SK-N-SH treated with all-trans-retinoic acid at 6 μM for 48 hours (cell line): ENCODE measurements at regions not wholly inside any gene's neighbourhood (a gene's known extent, or its start where the extent isn't known, plus 50 kb on each side); places are given as distances from the start of the nearest gene placed in this dataset.

ENCODE experiments used
- ATAC-seq: fragments of 200-7000 bp; cut with Tn5 transposase; 3 replicates; pipeline ENCODE4 v1.9.1; 2020; ENCODE audit warnings: mild to moderate bottlenecking, moderate library complexity
- ARNTL ChIP-seq: fragments of 450-650 bp; formaldehyde crosslinking; IDR thresholded peaks from 2 replicates; pipeline ENCODE4 v1.5.0; 2020; ENCODE audit warnings: low read depth, mild to moderate bottlenecking, moderate library complexity, borderline replicate concordance
- BACH2 ChIP-seq: fragments of 250-450 bp; sonication (Bioruptor Pico); IDR thresholded peaks from 2 replicates; pipeline ENCODE4 v1.9.0; 2021; ENCODE audit warnings: mild to moderate bottlenecking, borderline replicate concordance
- CSDC2 ChIP-seq: fragments of 250-450 bp; sonication (Bioruptor Pico); IDR thresholded peaks from 2 replicates; pipeline ENCODE4 v1.5.0; 2020; ENCODE audit warnings: mild to moderate bottlenecking, moderate library complexity
- ISL1 ChIP-seq: fragments of 250-450 bp; sonication (Bioruptor Pico); IDR thresholded peaks from 2 replicates; pipeline ENCODE4 v2.1.2; 2022; ENCODE audit warnings: mild to moderate bottlenecking, moderate library complexity
- OSR1 ChIP-seq: fragments of 250-450 bp; sonication (Bioruptor Pico); IDR thresholded peaks from 2 replicates; pipeline ENCODE4 v1.8.0; 2022; ENCODE audit warnings: moderate library complexity, mild to moderate bottlenecking, inconsistent platforms
- PPARA ChIP-seq: fragments of 250-450 bp; sonication (Bioruptor Pico); IDR thresholded peaks from 2 replicates; pipeline ENCODE4 v1.5.0; 2020; ENCODE audit warnings: mild to moderate bottlenecking, borderline replicate concordance
- RARB ChIP-seq: fragments of 250-450 bp; sonication (Bioruptor Pico); IDR thresholded peaks from 2 replicates; pipeline ENCODE4 v1.8.0; 2021; ENCODE audit warnings: mild to moderate bottlenecking, moderate library complexity
- SNAI2 ChIP-seq: fragments of 250-450 bp; sonication (Bioruptor Pico); IDR thresholded peaks from 2 replicates; pipeline ENCODE4 v1.5.0; 2020; ENCODE audit warnings: mild to moderate bottlenecking, moderate library complexity
- TCF4 ChIP-seq: fragments of 250-450 bp; sonication (Bioruptor Pico); IDR thresholded peaks from 2 replicates; pipeline ENCODE4 v1.8.0; 2021; ENCODE audit warnings: mild to moderate bottlenecking, moderate library complexity, borderline replicate concordance
- ZC3H10 ChIP-seq: fragments of 250-450 bp; sonication (Bioruptor Pico); IDR thresholded peaks from 2 replicates; pipeline ENCODE4 v1.5.1; 2021; ENCODE audit warnings: mild to moderate bottlenecking, moderate library complexity
- ZFP3 ChIP-seq: fragments of 250-450 bp; sonication (Bioruptor Pico); IDR thresholded peaks from 2 replicates; pipeline ENCODE4 v1.5.0; 2020; ENCODE audit warnings: mild to moderate bottlenecking, moderate library complexity
- ZNF565 ChIP-seq: fragments of 450-650 bp; formaldehyde crosslinking; conservative IDR thresholded peaks from 2 replicates; pipeline ENCODE4 v1.5.0; 2020; ENCODE audit warnings: low read depth, mild to moderate bottlenecking, moderate library complexity
- ZNF70 ChIP-seq: fragments of 450-650 bp; formaldehyde crosslinking; IDR thresholded peaks from 2 replicates; pipeline ENCODE4 v1.5.0; 2020; ENCODE audit warnings: mild to moderate bottlenecking, moderate library complexity
- ZNF8 ChIP-seq: fragments of 450-650 bp; formaldehyde crosslinking; IDR thresholded peaks from 2 replicates; pipeline ENCODE4 v1.5.0; 2020; ENCODE audit warnings: mild to moderate bottlenecking, moderate library complexity
- TF ChIP-seq, protein P1 (sequence below): fragments of 250-450 bp; sonication (Bioruptor Pico); IDR thresholded peaks from 2 replicates; pipeline ENCODE4 v1.8.0; 2021; ENCODE audit warnings: low read depth, mild to moderate bottlenecking, moderate library complexity, borderline replicate concordance
- TF ChIP-seq, protein P2 (sequence below): fragments of 250-450 bp; sonication (Bioruptor Pico); IDR thresholded peaks from 2 replicates; pipeline ENCODE4 v1.5.0; 2020; ENCODE audit warnings: mild to moderate bottlenecking, moderate library complexity
- TF ChIP-seq, protein P3 (sequence below): fragments of 250-450 bp; sonication (Bioruptor Pico); IDR thresholded peaks from 2 replicates; pipeline ENCODE4 v1.8.0; 2020; ENCODE audit warnings: mild to moderate bottlenecking, moderate library complexity, borderline replicate concordance
- TF ChIP-seq, protein P4 (sequence below): fragments of 250-450 bp; sonication (Bioruptor Pico); IDR thresholded peaks from 2 replicates; pipeline ENCODE4 v1.5.1; 2020; ENCODE audit warnings: low read depth, mild to moderate bottlenecking, moderate library complexity
- TF ChIP-seq, protein P5 (sequence below): fragments of 250-450 bp; sonication (Bioruptor Pico); IDR thresholded peaks from 2 replicates; pipeline ENCODE4 v1.5.1; 2021; ENCODE audit warnings: mild to moderate bottlenecking, moderate library complexity

DNA sequence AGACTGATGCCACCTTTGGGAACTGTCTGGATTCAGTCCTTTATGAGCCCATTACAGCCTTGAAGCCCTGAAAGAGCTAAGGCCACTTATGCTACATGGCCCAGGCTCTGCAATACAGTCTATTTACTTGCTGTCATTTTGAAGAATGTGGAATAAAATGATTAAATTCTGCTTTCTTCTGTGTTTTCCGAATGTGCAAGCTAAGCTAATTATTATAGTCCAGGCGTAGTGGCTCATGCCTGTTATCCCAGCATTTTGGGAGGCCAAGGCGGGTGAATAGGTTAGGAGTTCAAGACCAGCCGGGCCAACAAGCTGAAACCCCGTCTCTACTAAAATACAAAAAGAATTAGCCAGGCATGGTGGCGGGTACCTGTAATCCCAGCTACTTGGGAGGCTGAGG is 142.5 kb downstream of the TEX29 start:
- no peak for TF ChIP-seq TCF4 (CRISPR knock-in tag)
- no peak for TF ChIP-seq ZNF8
- TF ChIP-seq, protein P1, sequence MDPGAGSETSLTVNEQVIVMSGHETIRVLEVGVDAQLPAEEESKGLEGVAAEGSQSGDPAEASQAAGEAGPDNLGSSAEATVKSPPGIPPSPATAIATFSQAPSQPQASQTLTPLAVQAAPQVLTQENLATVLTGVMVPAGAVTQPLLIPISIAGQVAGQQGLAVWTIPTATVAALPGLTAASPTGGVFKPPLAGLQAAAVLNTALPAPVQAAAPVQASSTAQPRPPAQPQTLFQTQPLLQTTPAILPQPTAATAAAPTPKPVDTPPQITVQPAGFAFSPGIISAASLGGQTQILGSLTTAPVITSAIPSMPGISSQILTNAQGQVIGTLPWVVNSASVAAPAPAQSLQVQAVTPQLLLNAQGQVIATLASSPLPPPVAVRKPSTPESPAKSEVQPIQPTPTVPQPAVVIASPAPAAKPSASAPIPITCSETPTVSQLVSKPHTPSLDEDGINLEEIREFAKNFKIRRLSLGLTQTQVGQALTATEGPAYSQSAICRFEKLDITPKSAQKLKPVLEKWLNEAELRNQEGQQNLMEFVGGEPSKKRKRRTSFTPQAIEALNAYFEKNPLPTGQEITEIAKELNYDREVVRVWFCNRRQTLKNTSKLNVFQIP (CRISPR knock-in tag): no peak
- TF ChIP-seq ZNF70 (CRISPR knock-in tag): no peak
- TF ChIP-seq OSR1 (CRISPR knock-in tag): no peak
- TF ChIP-seq CSDC2 (CRISPR knock-in tag): no peak
- TF ChIP-seq ZFP3 (CRISPR knock-in tag): no peak
- no peak for TF ChIP-seq BACH2 (CRISPR knock-in tag)
- TF ChIP-seq SNAI2 (CRISPR knock-in tag): no peak
- TF ChIP-seq, protein P2, sequence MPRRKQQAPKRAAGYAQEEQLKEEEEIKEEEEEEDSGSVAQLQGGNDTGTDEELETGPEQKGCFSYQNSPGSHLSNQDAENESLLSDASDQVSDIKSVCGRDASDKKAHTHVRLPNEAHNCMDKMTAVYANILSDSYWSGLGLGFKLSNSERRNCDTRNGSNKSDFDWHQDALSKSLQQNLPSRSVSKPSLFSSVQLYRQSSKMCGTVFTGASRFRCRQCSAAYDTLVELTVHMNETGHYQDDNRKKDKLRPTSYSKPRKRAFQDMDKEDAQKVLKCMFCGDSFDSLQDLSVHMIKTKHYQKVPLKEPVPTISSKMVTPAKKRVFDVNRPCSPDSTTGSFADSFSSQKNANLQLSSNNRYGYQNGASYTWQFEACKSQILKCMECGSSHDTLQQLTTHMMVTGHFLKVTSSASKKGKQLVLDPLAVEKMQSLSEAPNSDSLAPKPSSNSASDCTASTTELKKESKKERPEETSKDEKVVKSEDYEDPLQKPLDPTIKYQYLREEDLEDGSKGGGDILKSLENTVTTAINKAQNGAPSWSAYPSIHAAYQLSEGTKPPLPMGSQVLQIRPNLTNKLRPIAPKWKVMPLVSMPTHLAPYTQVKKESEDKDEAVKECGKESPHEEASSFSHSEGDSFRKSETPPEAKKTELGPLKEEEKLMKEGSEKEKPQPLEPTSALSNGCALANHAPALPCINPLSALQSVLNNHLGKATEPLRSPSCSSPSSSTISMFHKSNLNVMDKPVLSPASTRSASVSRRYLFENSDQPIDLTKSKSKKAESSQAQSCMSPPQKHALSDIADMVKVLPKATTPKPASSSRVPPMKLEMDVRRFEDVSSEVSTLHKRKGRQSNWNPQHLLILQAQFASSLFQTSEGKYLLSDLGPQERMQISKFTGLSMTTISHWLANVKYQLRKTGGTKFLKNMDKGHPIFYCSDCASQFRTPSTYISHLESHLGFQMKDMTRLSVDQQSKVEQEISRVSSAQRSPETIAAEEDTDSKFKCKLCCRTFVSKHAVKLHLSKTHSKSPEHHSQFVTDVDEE (CRISPR knock-in tag): no peak
- TF ChIP-seq, protein P3, sequence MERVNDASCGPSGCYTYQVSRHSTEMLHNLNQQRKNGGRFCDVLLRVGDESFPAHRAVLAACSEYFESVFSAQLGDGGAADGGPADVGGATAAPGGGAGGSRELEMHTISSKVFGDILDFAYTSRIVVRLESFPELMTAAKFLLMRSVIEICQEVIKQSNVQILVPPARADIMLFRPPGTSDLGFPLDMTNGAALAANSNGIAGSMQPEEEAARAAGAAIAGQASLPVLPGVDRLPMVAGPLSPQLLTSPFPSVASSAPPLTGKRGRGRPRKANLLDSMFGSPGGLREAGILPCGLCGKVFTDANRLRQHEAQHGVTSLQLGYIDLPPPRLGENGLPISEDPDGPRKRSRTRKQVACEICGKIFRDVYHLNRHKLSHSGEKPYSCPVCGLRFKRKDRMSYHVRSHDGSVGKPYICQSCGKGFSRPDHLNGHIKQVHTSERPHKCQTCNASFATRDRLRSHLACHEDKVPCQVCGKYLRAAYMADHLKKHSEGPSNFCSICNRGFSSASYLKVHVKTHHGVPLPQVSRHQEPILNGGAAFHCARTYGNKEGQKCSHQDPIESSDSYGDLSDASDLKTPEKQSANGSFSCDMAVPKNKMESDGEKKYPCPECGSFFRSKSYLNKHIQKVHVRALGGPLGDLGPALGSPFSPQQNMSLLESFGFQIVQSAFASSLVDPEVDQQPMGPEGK (CRISPR knock-in tag): no peak
- TF ChIP-seq, protein P4, sequence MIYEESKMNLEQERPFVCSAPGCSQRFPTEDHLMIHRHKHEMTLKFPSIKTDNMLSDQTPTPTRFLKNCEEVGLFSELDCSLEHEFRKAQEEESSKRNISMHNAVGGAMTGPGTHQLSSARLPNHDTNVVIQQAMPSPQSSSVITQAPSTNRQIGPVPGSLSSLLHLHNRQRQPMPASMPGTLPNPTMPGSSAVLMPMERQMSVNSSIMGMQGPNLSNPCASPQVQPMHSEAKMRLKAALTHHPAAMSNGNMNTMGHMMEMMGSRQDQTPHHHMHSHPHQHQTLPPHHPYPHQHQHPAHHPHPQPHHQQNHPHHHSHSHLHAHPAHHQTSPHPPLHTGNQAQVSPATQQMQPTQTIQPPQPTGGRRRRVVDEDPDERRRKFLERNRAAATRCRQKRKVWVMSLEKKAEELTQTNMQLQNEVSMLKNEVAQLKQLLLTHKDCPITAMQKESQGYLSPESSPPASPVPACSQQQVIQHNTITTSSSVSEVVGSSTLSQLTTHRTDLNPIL (CRISPR knock-in tag): no peak
- no peak for TF ChIP-seq ZC3H10
- no peak for TF ChIP-seq ISL1 (CRISPR knock-in tag)
- no peak for TF ChIP-seq ZNF565 (CRISPR knock-in tag)

DNA sequence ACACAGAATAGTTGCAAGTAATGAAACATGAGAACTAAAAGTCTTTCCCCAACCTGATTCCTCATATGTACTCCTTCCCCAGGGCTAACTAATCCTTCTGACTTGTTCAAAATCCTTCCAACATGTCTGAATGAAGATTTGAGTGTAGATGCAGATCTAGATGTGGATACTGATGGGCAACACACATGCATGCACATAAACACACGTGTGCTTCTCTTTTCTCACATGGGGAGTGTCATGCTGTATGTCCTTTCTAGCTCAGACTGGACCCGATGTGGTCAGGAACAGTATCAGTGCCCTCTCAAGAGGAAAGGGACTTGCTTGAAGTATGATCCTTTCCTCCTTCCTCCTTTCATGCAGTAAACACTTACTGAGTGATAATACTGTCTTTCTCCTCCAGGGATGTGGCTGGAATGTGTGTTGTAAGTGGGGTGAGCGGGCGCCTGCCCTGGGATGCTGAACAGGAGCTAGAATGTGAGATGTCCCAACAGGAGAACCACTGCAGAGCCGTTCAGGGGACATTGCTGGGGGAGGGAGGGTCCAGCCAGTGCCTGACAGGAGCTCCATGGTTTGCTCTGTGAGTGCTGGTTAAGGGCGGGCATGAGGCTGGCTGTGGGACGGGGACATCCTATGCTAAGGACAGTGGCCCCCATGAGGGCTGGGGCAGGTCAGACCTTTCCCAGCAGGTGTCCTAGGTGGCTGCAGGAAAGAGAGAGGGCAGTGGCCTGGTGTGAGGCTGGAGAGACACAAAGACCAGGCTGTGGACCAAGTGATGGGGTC is 146.9 kb downstream of the TEX29 start:
- TF ChIP-seq, protein P2 (CRISPR knock-in tag): no peak
- TF ChIP-seq PPARA (no peak), ZNF8 (no peak)
- no peak for ATAC-seq

More for the DNA sequence above, 142.5 kb downstream of the TEX29 start:
- no peak for ATAC-seq

DNA sequence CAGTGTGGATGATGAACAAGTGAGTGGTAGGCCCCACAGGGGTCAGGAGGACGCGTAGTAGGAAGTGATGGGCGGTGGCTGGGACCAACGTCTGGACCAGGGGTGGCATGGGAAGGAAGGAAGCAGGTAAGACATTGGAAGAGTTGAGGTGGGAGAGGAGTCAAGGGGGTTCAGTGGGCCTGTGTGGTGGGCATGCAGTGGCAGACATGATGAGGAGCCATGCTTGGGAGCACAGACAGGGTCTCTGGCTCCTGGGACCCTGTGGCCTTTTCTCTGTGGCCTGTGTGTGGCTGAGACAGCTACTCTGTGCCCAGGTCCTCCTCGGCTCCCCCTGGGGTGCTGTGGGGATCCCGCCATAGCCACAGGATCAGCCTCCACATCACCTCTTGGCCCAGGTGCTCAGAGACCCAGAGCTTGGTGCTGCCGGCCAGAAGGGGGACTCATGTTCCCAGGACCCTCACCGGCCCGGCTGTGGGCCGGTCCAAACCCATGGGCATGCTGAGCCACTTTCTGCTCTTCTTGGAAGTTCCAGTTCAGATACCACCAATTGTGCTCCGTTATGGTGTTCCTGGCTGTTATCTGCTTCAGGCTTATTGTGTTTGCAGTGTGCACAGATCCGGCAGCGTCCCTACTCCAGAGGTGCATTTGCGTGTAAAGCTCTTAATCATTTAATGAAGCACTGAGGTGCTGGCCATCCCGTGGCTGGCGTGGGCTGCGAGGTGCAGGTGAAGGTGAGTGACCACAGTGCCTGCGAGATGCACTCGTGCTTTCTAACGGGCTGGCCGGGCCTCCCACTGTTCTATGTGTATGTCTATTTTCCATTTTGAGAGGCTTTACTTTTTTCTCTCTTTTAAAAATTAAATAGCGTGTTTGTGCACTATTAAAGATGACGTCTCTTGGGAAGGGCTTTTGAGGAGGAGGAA is 147.9 kb downstream of the TEX29 start:
- no peak for ATAC-seq
- TF ChIP-seq RARB: no peak
- no peak for TF ChIP-seq ARNTL
- TF ChIP-seq, protein P5, sequence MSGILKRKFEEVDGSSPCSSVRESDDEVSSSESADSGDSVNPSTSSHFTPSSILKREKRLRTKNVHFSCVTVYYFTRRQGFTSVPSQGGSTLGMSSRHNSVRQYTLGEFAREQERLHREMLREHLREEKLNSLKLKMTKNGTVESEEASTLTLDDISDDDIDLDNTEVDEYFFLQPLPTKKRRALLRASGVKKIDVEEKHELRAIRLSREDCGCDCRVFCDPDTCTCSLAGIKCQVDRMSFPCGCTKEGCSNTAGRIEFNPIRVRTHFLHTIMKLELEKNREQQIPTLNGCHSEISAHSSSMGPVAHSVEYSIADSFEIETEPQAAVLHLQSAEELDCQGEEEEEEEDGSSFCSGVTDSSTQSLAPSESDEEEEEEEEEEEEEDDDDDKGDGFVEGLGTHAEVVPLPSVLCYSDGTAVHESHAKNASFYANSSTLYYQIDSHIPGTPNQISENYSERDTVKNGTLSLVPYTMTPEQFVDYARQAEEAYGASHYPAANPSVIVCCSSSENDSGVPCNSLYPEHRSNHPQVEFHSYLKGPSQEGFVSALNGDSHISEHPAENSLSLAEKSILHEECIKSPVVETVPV (CRISPR knock-in tag): no peak
- TF ChIP-seq, protein P3 (CRISPR knock-in tag): no peak
- TF ChIP-seq ZNF565 (CRISPR knock-in tag): no peak
- no peak for TF ChIP-seq BACH2 (CRISPR knock-in tag)
- TF ChIP-seq TCF4 (CRISPR knock-in tag): no peak
